ENCODE measurements at regions not wholly inside any gene's neighbourhood (a gene's known extent, or its start where the extent isn't known, plus 50 kb on each side); places are given as distances from the start of the nearest gene placed in this dataset.
"Not testable (repeated sequence)": the region's sequence is repeated elsewhere in the genome, so short reads cannot be mapped to it uniquely, and the experiment has no call there.

- not testable (repeated sequence) for H3K9me3 ChIP-seq (ENCODE audit: low read length); H3K79me2 ChIP-seq (replicated peaks; ENCODE audit: insufficient read depth, low read length); H3K27ac ChIP-seq (ENCODE audit: low read length); H3F3A ChIP-seq (ENCODE audit: insufficient read depth, low read length, poor library complexity, severe bottlenecking); H3K4me2 ChIP-seq (ENCODE audit: low read length); H3K9me2 ChIP-seq (ENCODE audit: insufficient read depth, low read length); H3K9ac ChIP-seq (ENCODE audit: low read length); H3K4me3 ChIP-seq (ENCODE audit: low read length); H2AFZ ChIP-seq (ENCODE audit: low read depth, low read length); H4K20me1 ChIP-seq (ENCODE audit: insufficient read depth); H3K27me3 ChIP-seq (ENCODE audit: insufficient read depth, low read depth, low read length); H3K36me3 ChIP-seq (ENCODE audit: insufficient read depth, low read length)
These were observed 133.9 kb downstream of the OR4F15 start for GRCh38 chr15:101945896-101946295.

GRCh38 chr15:101948491-101949010, 136.5 kb downstream of the OR4F15 start:
- not testable (repeated sequence) for H3K9me3 ChIP-seq (ENCODE audit: low read length); H3K9ac ChIP-seq (ENCODE audit: low read length); H2AFZ ChIP-seq (ENCODE audit: low read depth, low read length); H4K20me1 ChIP-seq (ENCODE audit: insufficient read depth); H3K79me2 ChIP-seq (replicated peaks; ENCODE audit: insufficient read depth, low read length); H3K4me2 ChIP-seq (ENCODE audit: low read length); H3K36me3 ChIP-seq (ENCODE audit: insufficient read depth, low read length); H3K4me3 ChIP-seq (ENCODE audit: low read length); H3K27ac ChIP-seq (ENCODE audit: low read length); H3K27me3 ChIP-seq (ENCODE audit: insufficient read depth, low read depth, low read length); H3K9me2 ChIP-seq (ENCODE audit: insufficient read depth, low read length); H3F3A ChIP-seq (ENCODE audit: insufficient read depth, low read length, poor library complexity, severe bottlenecking)

- not testable (repeated sequence) for H3K27me3 ChIP-seq (ENCODE audit: insufficient read depth, low read depth, low read length); H3K4me3 ChIP-seq (ENCODE audit: low read length); H4K20me1 ChIP-seq (ENCODE audit: insufficient read depth); H3K4me2 ChIP-seq (ENCODE audit: low read length); H2AFZ ChIP-seq (ENCODE audit: low read depth, low read length); H3K27ac ChIP-seq (ENCODE audit: low read length); H3K9me3 ChIP-seq (ENCODE audit: low read length); H3K9ac ChIP-seq (ENCODE audit: low read length); H3K9me2 ChIP-seq (ENCODE audit: insufficient read depth, low read length); H3F3A ChIP-seq (ENCODE audit: insufficient read depth, low read length, poor library complexity, severe bottlenecking); H3K79me2 ChIP-seq (replicated peaks; ENCODE audit: insufficient read depth, low read length); H3K36me3 ChIP-seq (ENCODE audit: insufficient read depth, low read length)
These were observed 137.5 kb downstream of the OR4F15 start for GRCh38 chr15:101949380-101950065.

- not testable (repeated sequence) for H3K9me3 ChIP-seq (ENCODE audit: low read length); H3K9me2 ChIP-seq (ENCODE audit: insufficient read depth, low read length); H3K4me3 ChIP-seq (ENCODE audit: low read length); H3K27ac ChIP-seq (ENCODE audit: low read length); H2AFZ ChIP-seq (ENCODE audit: low read depth, low read length); H3K4me2 ChIP-seq (ENCODE audit: low read length); H3K36me3 ChIP-seq (ENCODE audit: insufficient read depth, low read length); H3K79me2 ChIP-seq (replicated peaks; ENCODE audit: insufficient read depth, low read length); H3K9ac ChIP-seq (ENCODE audit: low read length); H4K20me1 ChIP-seq (ENCODE audit: insufficient read depth); H3K27me3 ChIP-seq (ENCODE audit: insufficient read depth, low read depth, low read length); H3F3A ChIP-seq (ENCODE audit: insufficient read depth, low read length, poor library complexity, severe bottlenecking)
These were observed 142.0 kb downstream of the OR4F15 start for GRCh38 chr15:101953993-101954392.

- not testable (repeated sequence) for H3K9me3 ChIP-seq (ENCODE audit: low read length); H3K4me3 ChIP-seq (ENCODE audit: low read length); H3K27ac ChIP-seq (ENCODE audit: low read length); H3K36me3 ChIP-seq (ENCODE audit: insufficient read depth, low read length); H3K27me3 ChIP-seq (ENCODE audit: insufficient read depth, low read depth, low read length); H3K79me2 ChIP-seq (replicated peaks; ENCODE audit: insufficient read depth, low read length); H2AFZ ChIP-seq (ENCODE audit: low read depth, low read length); H4K20me1 ChIP-seq (ENCODE audit: insufficient read depth); H3F3A ChIP-seq (ENCODE audit: insufficient read depth, low read length, poor library complexity, severe bottlenecking); H3K9ac ChIP-seq (ENCODE audit: low read length); H3K4me2 ChIP-seq (ENCODE audit: low read length); H3K9me2 ChIP-seq (ENCODE audit: insufficient read depth, low read length)
These were observed 143.8 kb downstream of the OR4F15 start for GRCh38 chr15:101955840-101956239.

- not testable (repeated sequence) for H3F3A ChIP-seq (ENCODE audit: insufficient read depth, low read length, poor library complexity, severe bottlenecking); H3K27ac ChIP-seq (ENCODE audit: low read length); H2AFZ ChIP-seq (ENCODE audit: low read depth, low read length); H3K36me3 ChIP-seq (ENCODE audit: insufficient read depth, low read length); H3K79me2 ChIP-seq (replicated peaks; ENCODE audit: insufficient read depth, low read length); H3K9ac ChIP-seq (ENCODE audit: low read length); H3K9me3 ChIP-seq (ENCODE audit: low read length); H3K27me3 ChIP-seq (ENCODE audit: insufficient read depth, low read depth, low read length); H3K4me2 ChIP-seq (ENCODE audit: low read length); H3K9me2 ChIP-seq (ENCODE audit: insufficient read depth, low read length); H4K20me1 ChIP-seq (ENCODE audit: insufficient read depth); H3K4me3 ChIP-seq (ENCODE audit: low read length)
These were observed 146.7 kb downstream of the OR4F15 start for GRCh38 chr15:101958656-101959055.

Data from neural cell (in vitro differentiated cells).